ENCODE measurements at regions not wholly inside any gene's neighbourhood (a gene's known extent, or its start where the extent isn't known, plus 50 kb on each side); places are given as distances from the start of the nearest gene placed in this dataset.

- Histone ChIP-seq H4K20me1 (ENCODE audit: insufficient read depth, low read length) (no peaks in the 10 kb centered on the region), H3K9ac (ENCODE audit: low read length) (no peak overlapping the region), H3K4me1 (ENCODE audit: low read length) (no peaks in the 10 kb centered on the region), H3K36me3 (replicated peaks; ENCODE audit: insufficient read depth, low read length) (no peaks in the 10 kb centered on the region), H3F3A (ENCODE audit: insufficient read depth, low read length) (peaks cover 7% of the 10 kb centered on the region), H3K9me2 (replicated peaks; ENCODE audit: insufficient read depth, low read length) (no peaks in the 10 kb centered on the region), H3K27me3 (replicated peaks; ENCODE audit: insufficient read depth, low read length) (no peaks in the 10 kb centered on the region), H3K79me2 (ENCODE audit: low read length) (no peaks in the 10 kb centered on the region), H3K27ac (ENCODE audit: low read length) (no peak overlapping the region), H3K9me3 (replicated peaks; ENCODE audit: insufficient read depth, low read length) (no peaks in the 10 kb centered on the region), H3K4me2 (ENCODE audit: low read depth, low read length) (no peak overlapping the region), H3K4me3 (ENCODE audit: low read length) (no peak overlapping the region), H2AFZ (ENCODE audit: low read length) (no peak overlapping the region)
- TF ChIP-seq CTCF (IDR thresholded peaks at IDR 0.05; ENCODE audit: low read length) (no peak), EZH2phosphoT487 (IDR thresholded peaks at IDR 0.05; ENCODE audit: low read length) (no peak), EZH2 (optimal IDR thresholded peaks at IDR 0.05; ENCODE audit: low read depth, low read length) (no peak)
- no peak for DNase-seq
Observed at GRCh38 chr13:65159803-65160202, 2070.3 kb downstream of the PCDH9 start.

GRCh38 chr13:65155861-65156260 lies 2074.3 kb downstream of the PCDH9 start:
- no peak overlapping the region for H3K27ac ChIP-seq (ENCODE audit: low read length)
- H4K20me1 ChIP-seq (ENCODE audit: insufficient read depth, low read length): no peaks in the 10 kb centered on the region
- no peak overlapping the region for H3K9ac ChIP-seq (ENCODE audit: low read length)
- no peaks in the 10 kb centered on the region for H3K27me3 ChIP-seq (replicated peaks; ENCODE audit: insufficient read depth, low read length)
- DNase-seq: no peak
- peaks cover 18% of the 10 kb centered on the region for H3K4me1 ChIP-seq (ENCODE audit: low read length)
- H3F3A ChIP-seq (ENCODE audit: insufficient read depth, low read length): peaks cover 21% of the 10 kb centered on the region
- H3K79me2 ChIP-seq (ENCODE audit: low read length): no peaks in the 10 kb centered on the region
- H3K4me2 ChIP-seq (ENCODE audit: low read depth, low read length): no peak overlapping the region
- no peak overlapping the region for H3K4me3 ChIP-seq (ENCODE audit: low read length)
- no peaks in the 10 kb centered on the region for H3K9me2 ChIP-seq (replicated peaks; ENCODE audit: insufficient read depth, low read length)
- no peaks in the 10 kb centered on the region for H3K9me3 ChIP-seq (replicated peaks; ENCODE audit: insufficient read depth, low read length)
- H3K36me3 ChIP-seq (replicated peaks; ENCODE audit: insufficient read depth, low read length): no peaks in the 10 kb centered on the region
- no peak for TF ChIP-seq EZH2 (optimal IDR thresholded peaks at IDR 0.05; ENCODE audit: low read depth, low read length)
- TF ChIP-seq EZH2phosphoT487 (IDR thresholded peaks at IDR 0.05; ENCODE audit: low read length): no peak
- TF ChIP-seq CTCF (IDR thresholded peaks at IDR 0.05; ENCODE audit: low read length): no peak
- H2AFZ ChIP-seq (ENCODE audit: low read length): no peak overlapping the region

GRCh38 chr13:65154661-65155447 lies 2075.3 kb downstream of the PCDH9 start:
- peak overlapping the region; percentile 42; the same call in 1 of the 2 replicates for H3K4me3 ChIP-seq (ENCODE audit: low read length)
- peak overlapping the region; percentile 94 for H3K27ac ChIP-seq (ENCODE audit: low read length)
- peak overlapping the region; percentile 62 for H3K9ac ChIP-seq (ENCODE audit: low read length)

More at GRCh38 chr13:65154661-65155447, 2075.3 kb downstream of the PCDH9 start:
- Histone ChIP-seq H3K79me2 (ENCODE audit: low read length) (no peaks in the 10 kb centered on the region), H3K4me2 (ENCODE audit: low read depth, low read length) (peak overlapping the region; percentile 63), H3K9me2 (replicated peaks; ENCODE audit: insufficient read depth, low read length) (no peaks in the 10 kb centered on the region), H2AFZ (ENCODE audit: low read length) (0 out of 2 replicates have a peak overlapping the region, but pooled peaks have one; percentile 31), H3K36me3 (replicated peaks; ENCODE audit: insufficient read depth, low read length) (no peaks in the 10 kb centered on the region), H3K27me3 (replicated peaks; ENCODE audit: insufficient read depth, low read length) (no peaks in the 10 kb centered on the region), H4K20me1 (ENCODE audit: insufficient read depth, low read length) (no peaks in the 10 kb centered on the region), H3K9me3 (replicated peaks; ENCODE audit: insufficient read depth, low read length) (no peaks in the 10 kb centered on the region), H3F3A (ENCODE audit: insufficient read depth, low read length) (peaks cover 26% of the 10 kb centered on the region), H3K4me1 (ENCODE audit: low read length) (peaks cover 26% of the 10 kb centered on the region)
- TF ChIP-seq EZH2 (optimal IDR thresholded peaks at IDR 0.05; ENCODE audit: low read depth, low read length): no peak
- TF ChIP-seq CTCF (IDR thresholded peaks at IDR 0.05; ENCODE audit: low read length): no peak
- TF ChIP-seq EZH2phosphoT487 (IDR thresholded peaks at IDR 0.05; ENCODE audit: low read length): no peak
- DNase-seq: peak; percentile 71

All from MM.1S (cell line).